HUES64 (cell line): ENCODE measurements at regions not wholly inside any gene's neighbourhood (a gene's known extent, or its start where the extent isn't known, plus 50 kb on each side); places are given as distances from the start of the nearest gene placed in this dataset.
A peak's percentile ranks its signal among the peaks of the same experiment; 100 is the strongest.

Source experiments
- H3K27ac ChIP-seq: 2 replicates; pipeline ENCODE4 v1.7.0; 2013; ENCODE audit warnings: low read depth, low read length, inconsistent platforms
- H3K27me3 ChIP-seq: 2 replicates; pipeline ENCODE4 v1.6.1; 2013; ENCODE audit warnings: mild to moderate bottlenecking, low read length; ENCODE audit not compliant: insufficient read depth
- H3K36me3 ChIP-seq: 2 replicates; pipeline ENCODE4 v1.6.1; 2013; ENCODE audit warnings: mild to moderate bottlenecking, low read length; ENCODE audit not compliant: insufficient read depth
- H3K4me1 ChIP-seq: 2 replicates; pipeline ENCODE4 v1.6.1; 2013; ENCODE audit warnings: mild to moderate bottlenecking, low read length, moderate library complexity; ENCODE audit not compliant: insufficient read depth
- H3K4me3 ChIP-seq: 2 replicates; pipeline ENCODE4 v1.5.1; 2013; ENCODE audit warnings: mild to moderate bottlenecking, low read length, moderate library complexity
- H3K9ac ChIP-seq: 2 replicates; pipeline ENCODE4 v1.6.1; 2013; ENCODE audit warnings: mild to moderate bottlenecking, low read depth, low read length
- H3K9me3 ChIP-seq: 2 replicates; pipeline ENCODE4 v1.6.1; 2013; ENCODE audit warnings: low read depth, low read length; ENCODE audit not compliant: insufficient read depth
- WGBS: fragments of 150-250, 120-280 bp; methylation state at CpG from one replicate; pipeline ENCODE4 v1.1.7; 2013; ENCODE audit warnings: missing lambda C conversion rate; 5-methylcytosine and 5-hydroxymethylcytosine counted together

DNA sequence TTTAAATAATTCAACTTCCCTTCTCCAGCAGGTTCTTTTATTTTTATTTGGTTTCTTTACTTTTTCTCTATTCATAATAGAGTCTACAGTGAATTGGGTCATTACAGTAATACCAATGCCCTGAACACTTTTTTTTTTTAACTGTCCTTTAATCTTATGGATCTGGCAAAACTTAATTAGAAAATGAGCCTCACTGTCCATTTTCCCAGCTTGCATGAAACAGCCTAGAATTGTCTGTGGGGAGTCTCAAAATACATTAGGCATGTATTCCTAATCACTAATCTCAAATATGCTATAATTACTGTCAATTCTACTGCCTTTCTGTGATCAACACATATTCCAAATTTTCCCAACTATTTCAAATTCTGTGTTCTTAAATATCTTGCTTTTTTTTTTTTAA, 406.8 kb downstream of the ANXA1 start:
- Histone ChIP-seq H3K9me3 (no peaks in the 10 kb centered on the region), H3K27ac (no peak overlapping the region), H3K9ac (no peak overlapping the region), H3K4me3 (no peak overlapping the region), H3K27me3 (no peaks in the 10 kb centered on the region), H3K4me1 (no peaks in the 10 kb centered on the region), H3K36me3 (no peaks in the 10 kb centered on the region)

DNA sequence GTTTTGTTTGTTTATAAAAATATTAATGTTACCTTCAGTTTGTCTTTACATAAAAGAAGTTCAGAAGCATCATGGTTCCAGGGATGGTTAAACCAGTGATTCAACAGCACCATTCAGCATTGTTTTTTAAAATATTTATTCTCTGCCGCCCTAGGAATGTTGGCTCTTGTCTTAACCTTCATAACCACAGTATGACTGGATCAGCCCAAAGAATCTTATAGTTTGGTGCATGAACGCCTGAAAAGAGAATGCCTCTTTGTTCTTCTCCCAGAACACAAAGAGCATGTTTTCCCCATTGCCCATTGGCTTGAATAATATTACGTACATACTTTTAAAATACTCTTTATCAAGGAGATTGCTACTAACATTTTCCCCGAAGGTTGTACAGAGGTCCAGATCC, 413.4 kb downstream of the ANXA1 start:
- H3K9me3 ChIP-seq, result no peaks in the 10 kb centered on the region
- H3K36me3 ChIP-seq, result no peaks in the 10 kb centered on the region
- whole genome bisulfite sequencing, result 81% methylated on average over 4 of the region's 4 CpGs
- peaks cover 7% of the 10 kb centered on the region; the same call in 1 of the 2 replicates for H3K4me1 ChIP-seq
- no peak overlapping the region for H3K4me3 ChIP-seq
- no peak overlapping the region for H3K27ac ChIP-seq
- H3K9ac ChIP-seq, result no peak overlapping the region
- H3K27me3 ChIP-seq, result no peaks in the 10 kb centered on the region

DNA sequence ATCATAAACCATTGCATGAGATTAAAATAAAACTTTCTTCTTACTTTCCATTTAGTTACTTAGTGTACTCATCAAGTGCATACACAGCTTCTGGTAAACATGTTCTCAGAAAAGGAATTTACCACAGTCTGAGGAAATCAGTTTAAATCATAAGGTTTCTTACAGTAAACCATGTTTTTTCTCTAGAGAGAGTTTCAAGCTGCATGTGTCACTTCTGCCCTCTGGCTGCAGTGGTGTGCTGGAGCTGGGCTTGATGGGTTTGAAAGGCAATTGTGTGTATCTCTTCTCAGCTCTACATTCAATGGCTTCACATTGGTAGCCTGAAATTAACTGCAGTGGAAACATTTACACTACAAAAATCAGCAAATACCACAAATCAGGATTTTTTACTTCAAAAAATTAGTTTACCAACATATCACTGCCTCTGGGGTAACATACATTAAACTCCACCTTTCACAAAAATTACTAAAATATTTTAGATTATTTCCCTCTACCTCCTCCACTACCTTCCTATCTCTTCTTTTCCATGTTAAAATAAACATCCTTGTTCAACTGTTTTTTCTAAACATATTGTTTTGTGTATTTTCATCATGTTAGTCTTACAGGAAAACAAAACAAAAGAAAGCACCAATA, 414.3 kb downstream of the ANXA1 start:
- no peak overlapping the region for H3K27ac ChIP-seq
- no peaks in the 10 kb centered on the region for H3K9me3 ChIP-seq
- no peak overlapping the region for H3K9ac ChIP-seq
- no peaks in the 10 kb centered on the region for H3K36me3 ChIP-seq
- H3K27me3 ChIP-seq, result no peaks in the 10 kb centered on the region
- peaks cover 7% of the 10 kb centered on the region; the same call in 1 of the 2 replicates for H3K4me1 ChIP-seq
- H3K4me3 ChIP-seq, result no peak overlapping the region

DNA sequence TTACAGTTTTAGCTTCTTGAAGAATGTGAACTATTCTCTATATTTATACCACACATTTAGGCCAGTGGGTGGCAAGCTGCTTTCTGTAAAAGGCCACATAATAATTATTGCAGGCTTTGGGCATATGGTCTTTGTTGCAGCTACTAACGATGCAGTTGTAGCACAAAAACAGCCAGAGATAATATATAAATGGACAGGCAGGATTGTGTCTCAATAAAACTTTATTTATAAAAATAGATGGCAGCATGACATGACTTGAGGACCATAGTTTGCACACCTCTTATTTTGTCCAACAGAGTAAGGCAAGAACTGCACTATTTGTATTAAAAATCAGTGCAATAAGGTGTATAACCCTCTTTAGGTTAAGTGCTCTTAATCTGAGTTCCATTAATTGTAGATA, 415.0 kb downstream of the ANXA1 start:
- 89% methylated on average over 1 of the region's 1 CpG for WGBS
- H3K4me1 ChIP-seq, result peaks cover 7% of the 10 kb centered on the region; the same call in 1 of the 2 replicates
- H3K9me3 ChIP-seq, result no peaks in the 10 kb centered on the region
- no peak overlapping the region for H3K4me3 ChIP-seq
- no peaks in the 10 kb centered on the region for H3K27me3 ChIP-seq
- H3K27ac ChIP-seq, result no peak overlapping the region
- no peaks in the 10 kb centered on the region for H3K36me3 ChIP-seq
- H3K9ac ChIP-seq, result no peak overlapping the region

DNA sequence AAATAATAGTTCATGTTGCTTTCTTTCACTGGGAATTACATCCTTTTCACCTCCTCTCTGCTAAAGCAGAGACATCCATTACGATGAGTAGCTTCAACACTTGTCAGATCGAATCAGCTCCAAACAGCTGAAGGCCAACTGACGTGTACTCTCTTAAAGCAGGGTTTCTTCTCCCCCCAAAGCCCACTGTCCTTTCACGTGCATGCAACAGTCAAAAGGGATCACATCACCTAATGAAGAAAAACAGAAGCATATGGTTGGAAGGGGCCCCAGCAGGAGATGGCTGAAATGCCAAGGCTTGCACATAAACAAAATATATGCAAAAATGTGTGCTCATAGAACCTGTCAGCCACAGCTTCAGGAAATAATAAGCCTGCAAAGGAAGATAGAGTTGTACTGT, 421.6 kb downstream of the ANXA1 start:
- H3K4me3 ChIP-seq, result no peak overlapping the region
- no peak overlapping the region for H3K9ac ChIP-seq
- peaks cover 7% of the 10 kb centered on the region; the same call in 1 of the 2 replicates for H3K4me1 ChIP-seq
- no peaks in the 10 kb centered on the region for H3K36me3 ChIP-seq
- H3K9me3 ChIP-seq, result no peaks in the 10 kb centered on the region
- no peak overlapping the region for H3K27ac ChIP-seq
- 76% methylated on average over 4 of the region's 4 CpGs for WGBS
- H3K27me3 ChIP-seq, result no peaks in the 10 kb centered on the region

DNA sequence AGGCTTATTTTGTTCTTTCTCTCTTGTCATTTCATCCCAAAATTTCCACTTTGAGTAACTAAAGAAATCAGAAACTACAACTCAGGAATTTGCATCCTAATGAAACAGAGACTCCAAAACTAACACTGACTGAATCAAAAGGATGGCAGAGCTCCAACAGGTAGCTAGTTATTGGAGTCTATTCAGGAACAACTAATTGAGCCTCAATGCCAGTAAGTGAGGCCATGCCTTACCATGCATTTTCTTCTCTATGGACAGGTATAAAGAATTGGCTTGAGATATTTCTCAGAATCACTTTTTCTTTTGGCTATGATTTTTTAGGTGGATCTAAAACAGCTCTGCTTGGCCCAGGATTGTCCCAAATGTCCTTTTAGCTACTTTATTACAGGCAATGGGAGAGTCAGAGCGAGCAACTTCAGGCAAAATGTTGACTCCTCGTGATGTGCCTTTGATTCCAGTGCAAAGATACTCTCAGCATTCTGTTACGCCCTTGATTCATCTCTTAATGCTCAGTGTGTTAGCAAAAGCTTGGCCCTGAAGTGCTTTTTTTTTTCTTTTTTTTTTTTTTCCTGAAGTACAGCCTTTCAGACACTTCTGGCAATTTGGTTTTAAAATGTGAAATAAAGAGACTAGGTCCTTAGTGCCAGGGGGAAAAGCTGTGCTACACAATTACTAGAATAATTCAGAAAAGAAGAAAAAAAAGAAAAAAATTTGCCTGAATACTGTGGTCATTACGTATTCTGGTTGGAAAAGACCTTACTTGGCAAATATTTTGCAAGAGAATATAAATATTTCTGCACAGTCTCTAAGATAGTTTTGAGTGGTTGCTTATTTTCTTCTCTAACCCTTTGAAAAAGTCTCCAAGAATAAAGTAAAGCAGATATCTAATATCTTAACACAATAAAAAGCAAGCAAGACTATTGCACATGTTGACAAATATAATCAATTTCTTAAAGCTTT, 423.7 kb downstream of the ANXA1 start:
- Histone ChIP-seq H3K4me3 (no peak overlapping the region), H3K9ac (no peak overlapping the region), H3K27ac (no peak overlapping the region), H3K36me3 (no peaks in the 10 kb centered on the region), H3K27me3 (no peaks in the 10 kb centered on the region), H3K4me1 (no peaks in the 10 kb centered on the region), H3K9me3 (no peaks in the 10 kb centered on the region)
- 92% methylated on average over 4 of the region's 4 CpGs for WGBS

DNA sequence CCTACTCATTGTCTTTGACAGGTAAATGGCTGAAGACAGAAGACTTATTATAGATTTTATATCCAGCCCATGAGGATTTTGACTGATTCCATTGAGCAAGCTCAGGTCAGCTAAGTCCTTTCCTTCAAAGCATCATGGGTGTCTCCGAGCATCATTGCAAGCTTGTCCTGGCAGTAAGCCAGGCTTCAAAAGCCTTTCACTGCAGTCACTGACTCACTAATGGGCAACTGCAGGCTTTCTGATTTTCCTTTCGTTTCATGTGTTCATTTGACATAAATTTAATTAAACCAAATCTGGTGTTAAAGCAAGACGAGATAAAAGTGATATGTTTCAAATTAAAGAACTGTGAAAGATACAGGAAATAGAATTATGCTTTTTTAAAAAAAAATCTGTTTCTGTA, 426.2 kb downstream of the ANXA1 start:
- Histone ChIP-seq H3K4me3 (no peak overlapping the region), H3K9me3 (no peaks in the 10 kb centered on the region), H3K4me1 (no peaks in the 10 kb centered on the region), H3K27ac (no peak overlapping the region), H3K36me3 (no peaks in the 10 kb centered on the region), H3K9ac (no peak overlapping the region), H3K27me3 (no peaks in the 10 kb centered on the region)
- WGBS, result 91% methylated on average over 3 of the region's 3 CpGs

DNA sequence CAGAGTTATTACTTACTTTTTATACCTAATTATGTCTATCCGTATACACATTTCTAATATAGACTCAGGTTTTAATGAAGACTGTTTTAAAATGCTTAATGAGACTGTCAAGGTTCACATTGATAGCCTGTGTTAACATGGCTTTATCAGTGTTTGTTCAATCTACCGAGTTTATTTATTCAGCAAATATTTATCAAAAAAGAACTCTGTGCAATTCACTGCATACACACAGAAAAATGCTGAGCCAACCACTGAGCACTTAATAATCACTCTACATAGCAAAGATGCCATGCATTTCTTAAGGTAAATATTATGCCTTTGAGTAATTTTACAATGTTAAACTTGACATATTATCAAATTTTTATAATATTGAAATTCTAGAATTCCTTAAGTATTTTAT, 428.2 kb downstream of the ANXA1 start:
- Histone ChIP-seq H3K9me3 (no peaks in the 10 kb centered on the region), H3K4me1 (no peaks in the 10 kb centered on the region), H3K9ac (no peak overlapping the region), H3K27ac (no peak overlapping the region), H3K27me3 (no peaks in the 10 kb centered on the region), H3K36me3 (no peaks in the 10 kb centered on the region), H3K4me3 (no peak overlapping the region)
- 100% methylated on average over 2 of the region's 2 CpGs for WGBS

DNA sequence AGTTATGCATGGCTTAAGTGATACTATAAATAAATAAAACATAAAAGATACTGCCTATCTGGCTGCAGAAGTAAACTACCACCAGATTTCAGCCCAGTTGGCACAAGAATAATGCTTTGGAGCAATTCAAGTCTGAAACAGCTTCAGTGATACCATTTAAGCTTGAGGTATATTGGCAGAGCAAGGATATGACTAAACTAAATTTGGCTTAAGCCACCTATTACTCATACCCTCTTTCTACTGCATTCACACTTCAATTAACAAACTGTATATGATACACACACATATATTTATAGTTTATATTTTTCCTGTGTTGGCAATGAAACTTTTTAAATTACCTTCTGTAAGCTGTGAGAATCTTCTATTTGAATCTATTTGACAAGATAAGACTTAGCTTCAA, 431.9 kb downstream of the ANXA1 start:
- Histone ChIP-seq H3K27me3 (no peaks in the 10 kb centered on the region), H3K4me3 (no peak overlapping the region), H3K9ac (no peak overlapping the region), H3K4me1 (no peaks in the 10 kb centered on the region), H3K36me3 (no peaks in the 10 kb centered on the region), H3K9me3 (no peaks in the 10 kb centered on the region), H3K27ac (no peak overlapping the region)

DNA sequence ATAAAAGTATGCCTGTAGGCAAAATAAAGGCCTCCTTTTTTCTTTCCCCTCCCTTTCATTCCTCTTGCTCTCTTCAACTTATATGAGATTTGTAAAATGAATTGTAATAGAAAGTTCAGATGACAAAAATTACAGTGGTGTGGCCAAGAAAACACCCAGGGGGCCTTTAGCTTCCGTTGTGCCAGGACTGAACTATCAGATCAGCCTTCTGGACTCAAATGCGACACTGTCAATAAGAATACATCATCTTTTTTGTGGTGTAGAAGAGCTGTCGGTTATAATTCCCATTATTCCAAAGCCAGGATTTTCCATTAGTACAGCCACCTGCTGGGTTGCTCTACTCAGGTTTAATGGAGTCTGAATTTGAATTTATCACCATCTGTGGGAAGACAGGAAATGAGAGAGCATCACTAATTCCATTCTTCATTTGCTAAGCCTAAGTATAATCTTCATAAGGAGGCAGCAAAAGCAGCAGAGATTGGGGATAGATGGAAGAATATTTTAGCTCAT, 443.4 kb downstream of the ANXA1 start:
- Histone ChIP-seq H3K9me3 (no peaks in the 10 kb centered on the region), H3K36me3 (no peaks in the 10 kb centered on the region), H3K4me1 (peaks cover 26% of the 10 kb centered on the region; the same call in 1 of the 2 replicates), H3K4me3 (no peak overlapping the region), H3K27ac (no peak overlapping the region), H3K9ac (no peak overlapping the region), H3K27me3 (no peaks in the 10 kb centered on the region)
- WGBS, result 76% methylated on average over 2 of the region's 3 CpGs

DNA sequence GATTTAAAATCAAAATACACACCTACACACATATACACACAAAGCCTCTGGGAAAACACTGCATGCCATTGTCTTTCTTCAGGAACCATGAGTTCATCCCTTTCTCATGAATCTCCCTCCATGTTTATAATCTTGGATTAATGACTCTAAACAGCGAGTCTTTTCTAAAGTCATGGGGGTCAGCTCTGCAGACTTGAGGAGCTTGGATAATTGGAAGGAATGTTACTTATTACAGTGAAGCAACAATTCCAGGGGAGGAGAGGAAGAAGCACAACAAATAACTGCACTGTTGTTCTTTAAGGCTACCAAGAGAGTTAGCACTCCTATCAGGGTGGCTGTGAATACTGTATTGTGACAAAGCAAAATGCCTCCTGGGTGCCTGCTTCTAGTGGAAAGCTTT, 444.7 kb downstream of the ANXA1 start:
- H3K4me1 ChIP-seq, result peaks cover 26% of the 10 kb centered on the region; the same call in 1 of the 2 replicates
- peak overlapping the region; percentile 33; the same call in 1 of the 2 replicates for H3K27ac ChIP-seq
- H3K36me3 ChIP-seq, result no peaks in the 10 kb centered on the region
- no peaks in the 10 kb centered on the region for H3K27me3 ChIP-seq
- H3K4me3 ChIP-seq, result no peak overlapping the region
- WGBS, result 86% methylated on average over 1 of the region's 1 CpG
- H3K9me3 ChIP-seq, result no peaks in the 10 kb centered on the region
- no peak overlapping the region for H3K9ac ChIP-seq
